GM12878 (cell line): ENCODE measurements at regions not wholly inside any gene's neighbourhood (a gene's known extent, or its start where the extent isn't known, plus 50 kb on each side); places are given as distances from the start of the nearest gene placed in this dataset.

Experiments used
- ATAC-seq: fragments of 200-7000 bp; cut with Tn5 transposase; 3 replicates; pipeline ENCODE4 v1.9.1; 2020; ENCODE audit warnings: mild to moderate bottlenecking, moderate library complexity
- BruUV-seq: library from RNA; stranded (reverse); fragments of 400-500 nt; replicated peaks from 2 replicates; lab custom pipeline; 2021; lab: Mats Ljungman, UMichigan
- CTCF ChIA-PET: fragments of 300-600 bp; sonication (Branson Sonifier 250); formaldehyde crosslinking; extraction: SDS; loops from one replicate; lab custom pipeline; 2021; ENCODE audit warnings: inconsistent platforms; lab: Yijun Ruan, JAX
- POLR2A ChIA-PET: fragments of 350-600 bp; formaldehyde crosslinking; extraction: SDS; loops from one replicate; lab custom pipeline; 2021; ENCODE audit warnings: inconsistent platforms; lab: Charles Lee
- RAD21 ChIA-PET: fragments of 300-600 bp; sonication (Branson Sonifier 250); formaldehyde crosslinking; loops from one replicate; lab custom pipeline; 2023; ENCODE audit warnings: antibody characterized with exemption; ENCODE audit not compliant: unreplicated experiment; lab: Charles Lee
- SMC1A ChIA-PET: fragments of 300-600 bp; sonication (Branson Sonifier 250); formaldehyde crosslinking; loops from one replicate; lab custom pipeline; 2023; ENCODE audit not compliant: unreplicated experiment, uncharacterized antibody; lab: Charles Lee
- DNase-seq: peaks from one replicate; pipeline ENCODE4 v3.0.0-alpha.2; 2011; ENCODE audit warnings: low read depth, low spot score
- FAIRE-seq: peaks from 3 replicates; lab custom pipeline; 2011; peaks lifted over from hg19 to GRCh38; lab: Jason Lieb, UNC
- H2AFZ ChIP-seq: 2 replicates; pipeline ENCODE4 v1.6.0; 2011; ENCODE audit warnings: low read depth, low read length, control low read depth; ENCODE audit not compliant: control insufficient read depth
- H3K27ac ChIP-seq: 2 replicates; pipeline ENCODE4 v1.5.1; 2011; ENCODE audit warnings: control low read depth; ENCODE audit not compliant: control insufficient read depth, insufficient read depth
- H3K27me3 ChIP-seq, 2 experiments: replicated peaks in 1 of 2; 2 replicates each; pipeline versions ENCODE4 v1.6.0 to v1.6.1; 2011; ENCODE audit warnings: low read length in 1 of 2; ENCODE audit not compliant: control insufficient read depth in 2 of 2, insufficient read depth in 2 of 2
- H3K36me3 ChIP-seq, 2 experiments: 2 replicates each; pipeline ENCODE4 v1.5.1; 2011; ENCODE audit warnings: low read length in 1 of 2; ENCODE audit not compliant: control insufficient read depth in 2 of 2, insufficient read depth in 2 of 2
- H3K4me1 ChIP-seq: 2 replicates; pipeline ENCODE4 v1.6.1; 2011; ENCODE audit warnings: mild to moderate bottlenecking, low read length, moderate library complexity, mixed read lengths; ENCODE audit not compliant: control insufficient read depth, insufficient read depth
- H3K4me2 ChIP-seq: 2 replicates; pipeline ENCODE4 v1.6.0; 2011; ENCODE audit warnings: control low read depth; ENCODE audit not compliant: control insufficient read depth, insufficient read depth
- H3K4me3 ChIP-seq: fragments of 200-600 bp; sonication (generic); 2 replicates; pipeline ENCODE4 v1.5.1; 2016
- H3K79me2 ChIP-seq: 2 replicates; pipeline ENCODE4 v1.6.0; 2011; ENCODE audit warnings: low read length; ENCODE audit not compliant: control insufficient read depth, insufficient read depth
- H3K9ac ChIP-seq: 2 replicates; pipeline ENCODE4 v1.8.0; 2011; ENCODE audit warnings: low read length, control low read depth, mixed read lengths; ENCODE audit not compliant: control insufficient read depth, insufficient read depth
- H3K9me3 ChIP-seq: replicated peaks from 3 replicates; pipeline ENCODE4 v1.5.1; 2011; ENCODE audit warnings: mild to moderate bottlenecking, low read length; ENCODE audit not compliant: control insufficient read depth, insufficient read depth
- H4K20me1 ChIP-seq: 2 replicates; pipeline ENCODE4 v1.6.0; 2011; ENCODE audit not compliant: control insufficient read depth, insufficient read depth
- ASH2L ChIP-seq: fragments of 300-600, 200-600 bp; sonication (generic); IDR thresholded peaks from 2 replicates; pipeline ENCODE4 v1.6.1; 2017; ENCODE audit warnings: low read depth, mild to moderate bottlenecking, borderline replicate concordance
- BRCA1 ChIP-seq: IDR thresholded peaks from 2 replicates; pipeline ENCODE4 v1.6.1; 2011; ENCODE audit warnings: low read depth, low read length, improper control_type of control experiment
- CTCF ChIP-seq, 3 experiments: IDR thresholded peaks in 2 of 3; conservative IDR thresholded peaks in 1 of 3; 2 replicates each; pipeline ENCODE4 v1.5.1; 2011; ENCODE audit warnings: low read depth in 3 of 3, low read length in 3 of 3, mild to moderate bottlenecking in 3 of 3, control low read depth in 2 of 3, moderate library complexity in 2 of 3, inconsistent platforms in 1 of 3, mixed read lengths in 1 of 3; ENCODE audit not compliant: control insufficient read depth in 2 of 3, insufficient read depth in 1 of 3; ENCODE audit errors: extremely low read depth in 1 of 3
- E2F8 ChIP-seq: fragments of 450-650 bp; IDR thresholded peaks from 2 replicates; pipeline ENCODE4 v1.6.1; 2018; ENCODE audit warnings: mild to moderate bottlenecking, low read depth, moderate library complexity; ENCODE audit not compliant: partially characterized antibody
- FOS ChIP-seq: IDR thresholded peaks from 3 replicates; pipeline ENCODE4 v1.6.1; 2011; ENCODE audit warnings: borderline replicate concordance; ENCODE audit not compliant: insufficient read length; ENCODE audit errors: extremely low read depth
- MEF2B ChIP-seq: fragments of 450-650 bp; IDR thresholded peaks from 2 replicates; pipeline ENCODE4 v1.6.1; 2018; ENCODE audit warnings: mild to moderate bottlenecking, moderate library complexity; ENCODE audit not compliant: partially characterized antibody, poor library complexity, severe bottlenecking
- WGBS: methylation state at CpG from one replicate; pipeline ENCODE4 v1.1.6; 2016; ENCODE audit warnings: low lambda C conversion rate; ENCODE audit not compliant: insufficient replicate concordance, insufficient coverage; ENCODE audit errors: missing lambda C conversion rate; 5-methylcytosine and 5-hydroxymethylcytosine counted together
- in situ Hi-C: fragments of 300-500 bp; cut with MboI; formaldehyde crosslinking; loops from 9 replicates; pipeline ENCODE4 v1.14.3; 2018; ENCODE audit warnings: mixed read lengths
- intact Hi-C: fragments of 100-400 bp; cut with micrococcal nuclease; formaldehyde crosslinking; loops from one replicate; pipeline ENCODE4 v1.14.2; 2022; ENCODE audit not compliant: unreplicated experiment

- no peaks in the 10 kb centered on the region for H3K79me2 ChIP-seq
- no peak overlapping the region for H3K9ac ChIP-seq
- ChIA-PET CTCF (interaction anchor here (0.9 kb wide), 1 partner anchor 19 kb away, joined by 3 read pairs; no protein-coding TSS in a partner anchor), RAD21 (no interaction called here), POLR2A (no interaction called here), SMC1A (no interaction called here)
- TF ChIP-seq MEF2B (peak; percentile 87), BRCA1 (no peak)
- no TSS peak for BruUV-seq
- H3K27ac ChIP-seq, result no peak overlapping the region
- 13% methylated on average over 11 of the region's 11 CpGs for WGBS
- H3K4me2 ChIP-seq, result no peak overlapping the region
- FAIRE-seq, result no peak
- H3K36me3 ChIP-seq, result no peaks in the 10 kb centered on the region
- peak; percentile 55; the same call in 2 of the 3 replicates for ATAC-seq
- no peaks in the 10 kb centered on the region for H3K9me3 ChIP-seq
- no peak overlapping the region for H2AFZ ChIP-seq
- intact Hi-C loops (no loop called here), in situ Hi-C loops (no loop called here)
- H3K27me3 ChIP-seq, result peaks cover 0 to 5% of the 10 kb centered on the region in 2 experiments; a peak in 2 of 4 replicates
- H3K4me3 ChIP-seq, result no peak overlapping the region
- no peak for DNase-seq
- no peaks in the 10 kb centered on the region for H3K4me1 ChIP-seq
- no peaks in the 10 kb centered on the region for H4K20me1 ChIP-seq
Measured at GRCh38 chr14:106578481-106578880, 1052.1 kb downstream of the TMEM121 start.

DNA sequence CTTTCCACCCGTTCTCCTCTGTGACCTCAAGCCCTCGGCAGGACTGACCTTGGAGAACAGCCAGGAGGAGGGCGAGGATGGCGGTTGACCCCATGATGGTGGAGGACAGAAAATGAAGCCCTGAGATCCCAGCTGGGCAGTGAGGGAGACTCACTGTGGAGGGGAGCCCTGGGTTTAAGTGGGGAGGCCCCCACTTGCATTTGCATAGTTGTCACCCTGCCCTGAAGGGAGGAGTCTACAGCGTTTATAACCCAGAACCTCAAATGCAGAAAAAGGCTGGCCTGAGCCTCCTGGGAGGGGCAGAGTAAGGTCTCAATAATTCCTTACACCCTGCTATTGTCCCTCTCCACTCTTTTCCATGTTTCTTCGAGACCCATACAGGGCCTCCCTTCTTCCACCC is 1052.7 kb downstream of the TMEM121 start:
- CTCF ChIA-PET, result interaction anchor here (0.9 kb wide), 1 partner anchor 18 kb away, joined by 3 read pairs; no protein-coding TSS in a partner anchor
- in situ Hi-C loops, result no loop called here

More for the DNA sequence above, 1052.7 kb downstream of the TMEM121 start:
- ATAC-seq (no peak), DNase-seq (no peak)
- H4K20me1 ChIP-seq, result no peaks in the 10 kb centered on the region
- ChIA-PET SMC1A (no interaction called here), RAD21 (no interaction called here)
- H3K9ac ChIP-seq, result no peak overlapping the region
- WGBS, result 43% methylated on average over 6 of the region's 6 CpGs
- H3K4me2 ChIP-seq, result no peak overlapping the region
- intact Hi-C loops, result no loop called here
- H2AFZ ChIP-seq, result no peak overlapping the region
- no peaks in the 10 kb centered on the region for H3K36me3 ChIP-seq
- no TSS peak for BruUV-seq
- no peaks in the 10 kb centered on the region for H3K4me1 ChIP-seq
- no peaks in the 10 kb centered on the region for H3K79me2 ChIP-seq
- H3K4me3 ChIP-seq, result no peak overlapping the region
- TF ChIP-seq ASH2L (no peak), FOS (no peak), CTCF (IDR thresholded peaks at IDR 0.05 in 2 of 3, conservative IDR thresholded peaks at IDR 0.05 in 1 of 3; ENCODE audit: control insufficient read depth in 2 of 3, extremely low read depth in 1 of 3, insufficient read depth in 1 of 3, low read depth in 3 of 3, low read length in 3 of 3) (no peak), E2F8 (no peak)
- TF ChIP-seq, all 136 proteins: peak for 0
- POLR2A ChIA-PET, result no interaction called here
- Histone ChIP-seq H3K27ac (no peak overlapping the region), H3K9me3 (no peaks in the 10 kb centered on the region), H3K27me3 (peaks cover 0 to 5% of the 10 kb centered on the region in 2 experiments; a peak in 1 of 4 replicates)
- FAIRE-seq, result no peak
